H9 (cell line): ENCODE measurements at regions not wholly inside any gene's neighbourhood (a gene's known extent, or its start where the extent isn't known, plus 50 kb on each side); places are given as distances from the start of the nearest gene placed in this dataset.

Experiments
- DNase-seq: peaks from one replicate; pipeline ENCODE4 v3.0.0-alpha.2; 2017
- H2AFZ ChIP-seq: one replicate; pipeline ENCODE4 v1.6.1; 2013; ENCODE audit warnings: mild to moderate bottlenecking, low read length, control low read depth, moderate library complexity
- H2AK5ac ChIP-seq: 2 replicates; pipeline ENCODE4 v1.6.1; 2013; ENCODE audit warnings: low read length, control low read depth, mixed read lengths; ENCODE audit not compliant: insufficient read length
- H2BK120ac ChIP-seq: one replicate; pipeline ENCODE4 v1.6.1; 2013; ENCODE audit warnings: low read depth, mild to moderate bottlenecking, low read length, control low read depth, inconsistent platforms; ENCODE audit not compliant: poor library complexity, severe bottlenecking
- H2BK12ac ChIP-seq: 2 replicates; pipeline ENCODE4 v1.6.1; 2013; ENCODE audit warnings: low read length, control low read depth, mixed read lengths, low read depth; ENCODE audit not compliant: insufficient read length
- H2BK15ac ChIP-seq: 2 replicates; pipeline ENCODE4 v1.6.1; 2013; ENCODE audit warnings: low read depth, low read length, control low read depth
- H2BK20ac ChIP-seq: one replicate; pipeline ENCODE4 v1.6.1; 2013; ENCODE audit warnings: low read depth, mild to moderate bottlenecking, low read length, control low read depth, inconsistent platforms; ENCODE audit not compliant: poor library complexity, severe bottlenecking
- H2BK5ac ChIP-seq: 2 replicates; pipeline ENCODE4 v1.6.1; 2013; ENCODE audit warnings: low read length, control low read depth, mixed read lengths; ENCODE audit not compliant: insufficient read length
- H3K14ac ChIP-seq: 2 replicates; pipeline ENCODE4 v1.6.1; 2013; ENCODE audit warnings: low read length, control low read depth; ENCODE audit not compliant: insufficient read depth
- H3K18ac ChIP-seq: 2 replicates; pipeline ENCODE4 v1.6.1; 2013; ENCODE audit warnings: low read depth, mild to moderate bottlenecking, mixed read lengths, low read length, control low read depth; ENCODE audit not compliant: insufficient read length
- H3K23ac ChIP-seq: 2 replicates; pipeline ENCODE4 v1.6.1; 2013; ENCODE audit warnings: low read length, control low read depth, mixed read lengths, low read depth; ENCODE audit not compliant: insufficient read length
- H3K23me2 ChIP-seq: 2 replicates; pipeline ENCODE4 v1.6.1; 2013; ENCODE audit warnings: low read depth, mild to moderate bottlenecking, mixed read lengths, low read length, control low read depth; ENCODE audit not compliant: insufficient read length, poor library complexity, severe bottlenecking
- H3K27ac ChIP-seq: 2 replicates; pipeline ENCODE4 v1.5.1; 2013; ENCODE audit warnings: low read length, control low read depth, mixed read lengths, low read depth; ENCODE audit not compliant: insufficient read length
- H3K27me3 ChIP-seq: 2 replicates; pipeline ENCODE4 v1.6.1; 2013; ENCODE audit warnings: low read length, control low read depth, inconsistent platforms; ENCODE audit not compliant: insufficient read depth
- H3K4ac ChIP-seq: 2 replicates; pipeline ENCODE4 v1.6.1; 2013; ENCODE audit warnings: low read depth, mild to moderate bottlenecking, control low read depth, inconsistent platforms, low read length, moderate library complexity
- H3K4me1 ChIP-seq: 2 replicates; pipeline ENCODE4 v1.6.1; 2013; ENCODE audit warnings: low read length, control low read depth, inconsistent platforms; ENCODE audit not compliant: insufficient read depth
- H3K4me2 ChIP-seq: 2 replicates; pipeline ENCODE4 v1.6.1; 2013; ENCODE audit warnings: low read length, control low read depth, mixed read lengths; ENCODE audit not compliant: insufficient read length, insufficient read depth
- H3K56ac ChIP-seq: 2 replicates; pipeline ENCODE4 v1.6.1; 2013; ENCODE audit warnings: low read depth, mild to moderate bottlenecking, mixed read lengths, low read length, control low read depth; ENCODE audit not compliant: insufficient read length
- H3K79me1 ChIP-seq: 2 replicates; pipeline ENCODE4 v1.6.1; 2013; ENCODE audit warnings: low read depth, mild to moderate bottlenecking, moderate library complexity, low read length, control low read depth, inconsistent platforms; ENCODE audit not compliant: insufficient read depth, poor library complexity, severe bottlenecking
- H3K79me2 ChIP-seq: 2 replicates; pipeline ENCODE4 v1.6.1; 2013; ENCODE audit warnings: low read length, control low read depth, inconsistent platforms; ENCODE audit not compliant: insufficient read depth
- H3K9ac ChIP-seq: 2 replicates; pipeline ENCODE4 v1.6.1; 2013; ENCODE audit warnings: low read length, control low read depth, mixed read lengths; ENCODE audit not compliant: insufficient read length; ENCODE audit errors: extremely low read depth
- H3K9me3 ChIP-seq: one replicate; pipeline ENCODE4 v1.6.1; 2013; ENCODE audit warnings: low read depth, low read length, inconsistent platforms; ENCODE audit not compliant: control insufficient read depth
- H3T11ph ChIP-seq: one replicate; pipeline ENCODE4 v1.6.1; 2013; ENCODE audit warnings: mild to moderate bottlenecking, low read length, control low read depth, inconsistent platforms
- H4K20me1 ChIP-seq: one replicate; pipeline ENCODE4 v1.6.1; 2013; ENCODE audit not compliant: control insufficient read depth, insufficient read length, insufficient read depth
- H4K5ac ChIP-seq: 2 replicates; pipeline ENCODE4 v1.6.1; 2013; ENCODE audit warnings: low read depth, mild to moderate bottlenecking, mixed read lengths, low read length, control low read depth; ENCODE audit not compliant: insufficient read length
- H4K8ac ChIP-seq: replicated peaks from 2 replicates; pipeline ENCODE4 v1.6.1; 2013; ENCODE audit warnings: low read length, control low read depth, mixed read lengths, low read depth; ENCODE audit not compliant: insufficient read length
- H4K91ac ChIP-seq: 2 replicates; pipeline ENCODE4 v1.6.1; 2013; ENCODE audit warnings: low read depth, mild to moderate bottlenecking, moderate library complexity, mixed read lengths, low read length, control low read depth; ENCODE audit not compliant: insufficient read length
- H3K27ac Mint-ChIP-seq, 3 experiments: 2 replicates in 2 of 3; 3 replicates in 1 of 3; pipeline ENCODE4 v1.8.0; 2020 to 2021; ENCODE audit warnings: mixed read lengths in 3 of 3, mild to moderate bottlenecking in 1 of 3, moderate library complexity in 1 of 3
- H3K27me3 Mint-ChIP-seq: 2 replicates; pipeline ENCODE4 v1.8.0; 2021; ENCODE audit warnings: low read depth, mild to moderate bottlenecking, moderate library complexity, mixed read lengths
- H3K36me3 Mint-ChIP-seq, 3 experiments: 2 replicates in 2 of 3; 3 replicates in 1 of 3; pipeline ENCODE4 v1.8.0; 2020 to 2021; ENCODE audit warnings: low read depth in 3 of 3, mixed read lengths in 3 of 3; ENCODE audit not compliant: insufficient read depth in 1 of 3
- H3K4me1 Mint-ChIP-seq, 2 experiments: 2 replicates each; pipeline ENCODE4 v1.8.0; 2020; ENCODE audit warnings: mixed read lengths in 2 of 2
- H3K4me3 Mint-ChIP-seq, 2 experiments: 2 replicates in 1 of 2; 3 replicates in 1 of 2; pipeline ENCODE4 v1.8.0; 2020 to 2021; ENCODE audit warnings: mild to moderate bottlenecking in 2 of 2, mixed read lengths in 2 of 2, moderate library complexity in 1 of 2
- H3K9me3 Mint-ChIP-seq, 2 experiments: 2 replicates in 1 of 2; 3 replicates in 1 of 2; pipeline ENCODE4 v1.8.0; 2020; ENCODE audit warnings: mild to moderate bottlenecking in 2 of 2, mixed read lengths in 2 of 2, moderate library complexity in 1 of 2
- WGBS: extraction: QIAGEN DNeasy Blood & Tissue Kit; methylation state at CpG from one replicate; pipeline ENCODE4 v1.1.7; 2013; ENCODE audit warnings: missing lambda C conversion rate, low lambda C conversion rate, mixed read lengths; ENCODE audit not compliant: insufficient read length; ENCODE audit errors: extremely low coverage; 5-methylcytosine and 5-hydroxymethylcytosine counted together
- TF ChIP-seq, protein P1 (sequence below): fragments of 200-600 bp; sonication (generic); conservative IDR thresholded peaks from 3 replicates; pipeline ENCODE4 v1.8.0; 2021; ENCODE audit warnings: antibody characterized with exemption, mild to moderate bottlenecking

DNA sequence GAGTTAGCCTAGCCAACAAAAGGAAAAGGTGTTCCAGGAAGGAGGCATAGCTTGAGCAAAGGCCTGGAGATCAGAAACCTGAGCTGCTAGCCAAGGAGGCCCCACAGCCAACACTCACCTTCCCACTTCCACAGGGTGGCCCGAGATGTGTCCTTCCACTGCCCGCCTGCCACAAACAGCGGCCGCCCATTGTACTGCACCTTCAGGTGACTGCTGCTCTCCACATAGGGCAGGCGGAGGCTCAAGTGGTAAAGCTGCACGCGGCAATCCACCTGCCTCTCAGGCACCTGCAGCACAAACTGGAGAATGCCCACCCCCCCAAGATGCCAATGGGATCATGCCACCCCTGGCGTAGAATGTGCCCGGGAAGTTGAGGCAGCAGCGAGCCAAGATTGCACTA is 111.5 kb downstream of the RMI2 start:
- H3K4me3 Mint-ChIP-seq = no peak overlapping the region; a peak in 1 of 5 replicates
- Histone ChIP-seq H4K91ac (no peak overlapping the region), H2AFZ (no peak overlapping the region), H3K4me2 (no peak overlapping the region), H3K9me3 (no peaks in the 10 kb centered on the region), H3K27me3 (no peaks in the 10 kb centered on the region), H3T11ph (no peak overlapping the region), H2BK5ac (no peak overlapping the region), H3K27ac (no peak overlapping the region), H3K18ac (no peak overlapping the region), H3K9ac (no peak overlapping the region), H3K4me1 (no peaks in the 10 kb centered on the region), H3K79me1 (no peaks in the 10 kb centered on the region), H3K56ac (no peak overlapping the region), H3K23me2 (no peaks in the 10 kb centered on the region), H3K79me2 (no peaks in the 10 kb centered on the region), H2BK20ac (no peak overlapping the region), H2BK120ac (no peak overlapping the region), H3K23ac (no peak overlapping the region), H2BK15ac (no peak overlapping the region), H4K8ac (no peak overlapping the region), H4K20me1 (no peaks in the 10 kb centered on the region), H2BK12ac (no peak overlapping the region), H3K4ac (no peak overlapping the region), H2AK5ac (no peak overlapping the region), H3K14ac (no peak overlapping the region), H4K5ac (no peak overlapping the region)
- H3K27me3 Mint-ChIP-seq = no peaks in the 10 kb centered on the region; the same call in 1 of the 2 replicates
- no peak for DNase-seq
- H3K4me1 Mint-ChIP-seq = peaks cover 11 to 12% of the 10 kb centered on the region in 2 experiments
- WGBS = no CpG with 5 or more reads among the region's 10 CpGs
- peaks cover 0 to 11% (median 2%) of the 10 kb centered on the region in 3 experiments; a peak in 2 of 7 replicates for H3K36me3 Mint-ChIP-seq
- TF ChIP-seq, protein P1, sequence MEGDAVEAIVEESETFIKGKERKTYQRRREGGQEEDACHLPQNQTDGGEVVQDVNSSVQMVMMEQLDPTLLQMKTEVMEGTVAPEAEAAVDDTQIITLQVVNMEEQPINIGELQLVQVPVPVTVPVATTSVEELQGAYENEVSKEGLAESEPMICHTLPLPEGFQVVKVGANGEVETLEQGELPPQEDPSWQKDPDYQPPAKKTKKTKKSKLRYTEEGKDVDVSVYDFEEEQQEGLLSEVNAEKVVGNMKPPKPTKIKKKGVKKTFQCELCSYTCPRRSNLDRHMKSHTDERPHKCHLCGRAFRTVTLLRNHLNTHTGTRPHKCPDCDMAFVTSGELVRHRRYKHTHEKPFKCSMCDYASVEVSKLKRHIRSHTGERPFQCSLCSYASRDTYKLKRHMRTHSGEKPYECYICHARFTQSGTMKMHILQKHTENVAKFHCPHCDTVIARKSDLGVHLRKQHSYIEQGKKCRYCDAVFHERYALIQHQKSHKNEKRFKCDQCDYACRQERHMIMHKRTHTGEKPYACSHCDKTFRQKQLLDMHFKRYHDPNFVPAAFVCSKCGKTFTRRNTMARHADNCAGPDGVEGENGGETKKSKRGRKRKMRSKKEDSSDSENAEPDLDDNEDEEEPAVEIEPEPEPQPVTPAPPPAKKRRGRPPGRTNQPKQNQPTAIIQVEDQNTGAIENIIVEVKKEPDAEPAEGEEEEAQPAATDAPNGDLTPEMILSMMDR = no peak
- H3K9me3 Mint-ChIP-seq = peaks cover 0 to 4% of the 10 kb centered on the region in 2 experiments; a peak in 2 of 5 replicates
- H3K27ac Mint-ChIP-seq = peak overlapping the region in 1 of 3 experiments; percentile 31; a peak in 1 of 7 replicates
